ENCODE measurements at regions not wholly inside any gene's neighbourhood (a gene's known extent, or its start where the extent isn't known, plus 50 kb on each side); places are given as distances from the start of the nearest gene placed in this dataset.

- DNase-seq, result no peak
These were observed 396.4 kb downstream of the GRIA2 start for GRCh38 chr4:157616741-157617472.

DNA sequence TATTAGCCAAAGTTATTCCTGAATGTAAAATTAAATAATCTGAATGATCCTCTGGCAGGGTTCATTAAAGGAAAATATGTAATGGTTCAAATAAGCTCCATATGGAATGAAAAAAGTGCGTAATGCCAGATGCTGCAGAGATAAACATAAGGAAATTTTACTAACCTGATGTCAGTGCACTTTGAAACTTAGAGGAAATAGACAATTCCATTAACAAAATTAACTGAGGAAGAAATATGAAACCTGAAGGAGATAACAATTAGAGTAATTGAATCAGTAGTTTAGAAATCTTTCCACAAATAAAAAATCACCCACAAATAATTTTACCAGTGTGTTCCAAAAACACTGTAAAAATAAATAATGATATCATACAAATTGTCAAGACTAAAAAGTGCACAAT is 387.5 kb downstream of the GRIA2 start:
- no peak for DNase-seq

DNA sequence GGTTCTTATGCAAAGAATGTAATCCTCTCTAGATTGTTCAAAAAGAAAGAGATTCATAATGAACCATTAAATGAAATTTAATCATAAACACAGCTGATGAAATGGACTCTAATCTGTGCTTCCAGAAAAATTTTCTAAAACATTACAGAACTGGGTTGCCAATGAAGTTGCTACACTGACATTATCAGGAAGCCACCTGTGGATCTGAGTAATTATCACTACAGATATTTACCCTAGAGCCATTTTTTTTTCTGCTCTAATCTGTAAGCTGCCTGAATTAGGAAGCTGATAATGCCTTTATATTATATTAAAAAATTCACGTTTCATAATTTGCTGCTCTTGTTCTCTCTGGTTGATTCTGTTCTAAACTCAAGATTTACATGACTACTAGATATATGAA is 380.1 kb downstream of the GRIA2 start:
- no peak for DNase-seq

GRCh38 chr4:157591245-157591644 is 370.7 kb downstream of the GRIA2 start:
- no peak for DNase-seq

DNA sequence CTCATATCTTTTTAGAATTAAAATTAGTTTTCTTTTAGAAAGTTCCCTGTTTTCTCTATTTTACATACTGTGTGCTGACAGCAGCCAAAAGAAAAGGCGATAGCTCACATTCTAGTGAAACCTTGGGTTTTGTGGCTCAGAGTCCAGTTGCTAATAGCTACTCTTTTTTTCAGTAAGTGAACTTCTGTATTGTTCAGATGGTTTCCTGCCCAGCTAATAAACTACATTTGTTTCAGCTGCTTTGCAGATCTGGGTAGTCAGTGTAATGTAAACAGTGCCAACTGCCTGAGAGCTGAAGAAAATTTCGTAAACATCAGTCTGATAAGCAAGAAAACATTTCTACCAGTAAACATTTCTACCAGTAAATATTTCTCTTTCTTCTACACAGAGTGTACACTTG is 370.2 kb downstream of the GRIA2 start:
- no peak for DNase-seq

GRCh38 chr4:157587681-157588423 is 367.3 kb downstream of the GRIA2 start:
- DNase-seq, result no peak

GRCh38 chr4:157582141-157582540 is 361.6 kb downstream of the GRIA2 start:
- no peak for DNase-seq

- DNase-seq, result no peak
These were observed 356.2 kb downstream of the GRIA2 start for GRCh38 chr4:157576671-157577217.

DNA sequence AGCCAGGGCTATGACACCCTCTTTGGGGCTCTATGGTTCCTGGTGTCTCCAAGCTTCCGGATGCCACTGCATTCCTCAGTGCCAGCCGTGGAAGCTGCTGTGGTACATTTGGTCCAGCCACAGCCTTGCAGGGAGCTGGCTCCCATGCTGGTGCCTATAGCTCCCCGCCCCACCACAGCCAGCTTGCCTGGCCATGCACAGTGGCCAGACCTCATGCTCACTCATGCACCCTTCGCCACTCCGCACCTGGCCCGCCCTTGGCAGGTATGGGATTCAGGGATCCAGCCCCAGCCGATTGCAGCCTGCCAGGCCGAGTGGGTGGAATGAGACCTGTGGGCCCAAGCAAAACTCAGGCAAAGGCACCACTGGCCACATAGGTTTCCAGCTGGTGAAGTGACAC is 354.8 kb downstream of the GRIA2 start:
- no peak for DNase-seq

DNA sequence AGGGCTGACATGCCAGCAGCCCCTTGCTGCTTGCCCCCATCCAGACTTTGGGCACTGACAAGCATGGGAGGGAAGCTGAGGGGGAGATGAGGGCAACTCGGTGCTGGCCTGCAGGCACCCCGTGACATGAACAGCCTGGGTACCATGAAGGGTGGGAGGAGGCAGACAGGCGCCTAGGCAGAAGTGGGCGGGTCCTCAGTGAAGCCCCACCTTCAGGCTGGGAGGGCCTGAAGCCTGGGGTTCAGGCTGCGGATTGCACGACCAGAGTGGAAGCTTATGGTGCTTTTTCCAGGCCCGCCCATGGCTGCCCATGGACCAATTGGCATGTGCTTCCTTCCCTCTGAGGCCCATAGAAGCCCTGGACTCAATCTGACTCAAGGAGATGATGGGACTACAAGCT is 354.1 kb downstream of the GRIA2 start:
- DNase-seq, result no peak

DNA sequence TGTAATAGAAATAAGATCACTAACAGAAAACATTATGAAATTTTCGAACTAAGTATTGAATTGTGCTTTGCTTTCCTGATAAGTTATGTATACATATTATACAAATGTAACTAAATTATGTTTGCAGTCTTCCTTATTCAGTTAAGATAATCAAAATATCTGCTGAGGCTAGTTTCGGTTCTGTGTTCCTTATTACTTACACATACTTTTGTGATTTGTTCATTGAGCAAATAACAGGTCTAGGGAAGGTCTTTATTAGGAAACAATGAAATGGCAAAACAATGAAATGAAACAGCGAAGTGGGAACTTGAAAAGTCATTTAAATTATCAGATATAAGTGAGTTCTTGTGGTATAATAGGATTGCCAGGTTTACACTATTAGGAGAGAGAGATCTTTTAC is 352.4 kb downstream of the GRIA2 start:
- no peak for DNase-seq

- DNase-seq, result no peak
These were observed 351.8 kb downstream of the GRIA2 start for GRCh38 chr4:157572284-157572683.

GRCh38 chr4:157564771-157565170 is 344.2 kb downstream of the GRIA2 start:
- no peak for DNase-seq

DNA sequence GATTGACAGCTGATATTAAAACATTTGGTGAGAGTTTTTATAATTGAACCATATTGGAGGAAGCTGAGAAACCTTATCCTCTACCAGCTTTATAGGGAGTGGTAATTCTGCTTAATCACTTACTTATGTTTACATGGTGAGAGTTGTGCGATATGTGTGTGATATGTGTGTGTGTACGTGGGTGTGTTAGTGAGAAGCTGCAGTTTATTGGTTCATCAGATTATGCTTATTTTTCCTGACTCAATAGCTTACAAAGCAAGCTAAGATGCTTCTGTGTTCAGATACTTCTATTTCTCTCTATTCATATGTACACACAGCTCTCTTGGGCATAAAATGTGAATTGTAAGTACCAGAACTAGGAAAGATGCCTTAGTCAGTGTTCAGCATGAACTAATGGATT is 343.7 kb downstream of the GRIA2 start:
- no peak for DNase-seq

- no peak for DNase-seq
These were observed 337.5 kb downstream of the GRIA2 start for GRCh38 chr4:157558016-157558415.

DNA sequence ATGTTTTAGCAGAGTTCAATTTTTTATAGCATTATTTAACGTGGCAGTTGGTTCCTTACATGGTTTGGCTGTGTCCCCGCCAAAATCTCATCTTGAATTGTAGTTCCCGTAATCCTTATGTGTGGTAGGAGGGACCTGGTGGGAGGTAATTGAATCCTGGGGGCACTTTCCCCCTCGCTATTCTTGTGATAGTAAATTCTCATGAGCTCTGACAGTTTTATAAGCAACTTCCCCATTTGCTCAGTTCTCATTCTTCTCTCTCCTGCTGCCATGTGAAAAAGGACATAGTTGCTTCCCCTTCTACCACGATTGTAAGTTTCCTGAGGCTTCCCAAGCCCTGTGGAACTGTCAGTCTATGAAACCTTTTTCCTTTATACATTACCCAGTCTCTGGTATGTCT is 329.5 kb downstream of the GRIA2 start:
- no peak for DNase-seq

- DNase-seq, result no peak
These were observed 307.4 kb downstream of the GRIA2 start for GRCh38 chr4:157527954-157528353.

- no peak for DNase-seq
These were observed 301.4 kb downstream of the GRIA2 start for GRCh38 chr4:157521906-157522305.

- peak; percentile 3 for DNase-seq
These were observed 294.2 kb downstream of the GRIA2 start for GRCh38 chr4:157514711-157515110.

DNA sequence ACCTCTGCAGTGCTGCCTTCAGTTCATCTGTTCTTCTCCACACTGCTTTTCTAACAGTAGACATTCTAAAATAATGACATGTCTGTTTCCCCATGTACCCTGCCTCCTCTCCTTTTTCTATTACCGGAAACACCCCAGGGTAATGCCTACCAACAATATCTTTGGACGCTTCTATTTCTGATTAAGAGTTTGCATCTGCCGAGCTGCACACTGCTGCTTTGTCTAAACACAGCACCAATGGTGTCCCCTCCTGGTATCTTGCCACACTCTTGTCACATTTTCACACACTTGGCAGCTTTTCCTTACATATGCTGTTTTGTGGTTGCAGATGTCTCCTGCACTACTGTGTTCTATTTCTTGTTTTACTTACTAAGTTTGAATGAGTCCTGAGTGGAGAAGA is 288.8 kb downstream of the GRIA2 start:
- DNase-seq, result no peak

DNA sequence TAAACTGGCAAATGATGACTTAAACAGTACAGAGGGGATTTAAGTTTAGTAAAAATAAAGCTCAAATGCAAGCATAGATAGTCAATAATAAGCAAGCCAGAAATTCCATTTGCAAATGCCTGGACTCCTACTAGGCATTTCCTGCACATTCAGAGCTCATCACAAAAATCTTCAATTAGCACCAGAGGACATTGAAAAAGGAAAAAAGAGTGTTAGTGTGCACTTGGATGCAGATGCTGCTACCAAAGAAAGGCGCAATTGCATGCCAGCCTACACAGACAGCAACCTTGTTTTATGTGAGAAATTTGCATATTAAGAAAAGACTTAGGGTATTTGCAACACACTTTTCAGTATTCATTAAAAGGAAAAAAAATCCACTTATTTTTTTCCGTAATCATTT is 282.1 kb downstream of the GRIA2 start:
- DNase-seq, result no peak

DNA sequence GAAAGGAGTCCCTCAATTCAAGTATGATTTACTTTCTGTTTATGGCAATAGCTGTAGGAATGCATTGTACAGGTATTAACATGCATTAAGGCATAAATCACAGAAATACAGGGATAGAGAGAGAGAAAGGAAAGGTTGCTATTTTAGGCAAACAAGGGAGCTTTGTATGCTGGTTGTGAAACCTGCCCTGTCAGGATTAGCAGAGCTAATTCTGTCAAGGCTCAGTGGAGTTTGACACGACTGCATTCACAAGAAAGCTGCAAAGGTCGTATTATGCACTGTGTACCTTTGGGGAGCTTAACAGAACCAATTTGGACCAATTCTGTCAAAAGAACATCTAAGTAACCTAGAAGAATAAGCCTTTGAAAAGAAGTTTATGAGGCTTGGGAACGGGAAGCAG is 239.3 kb downstream of the GRIA2 start:
- no peak for DNase-seq

DNA sequence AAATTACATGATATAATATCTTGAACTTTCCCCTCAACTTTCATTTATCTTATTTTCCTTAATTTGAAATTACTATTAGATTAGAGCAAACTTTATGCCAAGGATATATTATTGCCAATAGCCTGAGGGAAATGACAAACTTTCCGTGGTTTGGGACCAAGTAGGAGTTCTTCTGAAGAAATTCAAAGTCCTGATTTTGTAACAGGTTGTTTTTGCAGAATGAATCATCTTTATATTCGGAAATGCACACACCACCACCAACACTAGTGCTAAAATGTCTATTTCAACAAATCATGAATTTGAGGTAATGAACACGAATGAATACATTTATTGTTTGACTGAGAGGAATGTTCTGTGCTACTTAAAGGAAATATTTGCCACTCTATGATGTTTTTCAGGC is 226.7 kb downstream of the GRIA2 start:
- no peak for DNase-seq

DNA sequence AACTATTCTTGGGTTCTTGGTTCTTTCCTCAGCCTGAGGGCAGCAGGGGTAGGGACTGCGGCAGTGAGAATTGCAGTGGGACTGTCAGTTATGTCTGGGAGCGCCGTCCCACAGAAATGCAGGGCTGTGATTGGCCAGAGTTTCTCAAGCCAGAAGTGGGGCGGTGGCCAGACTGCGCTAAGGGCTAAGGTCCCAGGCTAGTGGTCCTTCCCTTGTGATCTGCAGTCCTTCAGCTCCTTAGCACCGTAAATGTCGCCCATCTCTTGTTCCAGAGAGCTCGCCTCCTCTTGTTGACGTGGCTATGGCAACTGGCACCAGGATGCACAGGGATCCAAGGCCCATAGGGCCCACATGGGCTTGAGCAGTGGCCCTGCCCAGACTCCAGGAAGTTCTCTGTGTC is 223.5 kb downstream of the GRIA2 start:
- no peak for DNase-seq

Measured in hematopoietic multipotent progenitor cell treated with erythropoietin and hydrocortisone succinate and interleukin-3 and kit ligand, for 6 days (in vitro differentiated cells).